SK-N-MC (cell line): ENCODE measurements at regions not wholly inside any gene's neighbourhood (a gene's known extent, or its start where the extent isn't known, plus 50 kb on each side); places are given as distances from the start of the nearest gene placed in this dataset.

Experiments used
- EZH2 ChIP-seq: fragments of 200-600 bp; sonication (generic); IDR thresholded peaks from one replicate; pipeline ENCODE4 v1.6.1; 2017; ENCODE audit warnings: antibody characterized with exemption
- FOXP2 ChIP-seq: optimal IDR thresholded peaks from 2 replicates; pipeline ENCODE3; 2011; ENCODE audit warnings: mild to moderate bottlenecking, moderate library complexity; ENCODE audit not compliant: insufficient read depth; ENCODE audit errors: extremely low read length, control extremely low read depth
- POLR2AphosphoS5 ChIP-seq: IDR thresholded peaks from 2 replicates; pipeline ENCODE4 v1.6.1; 2012; ENCODE audit warnings: mild to moderate bottlenecking, low read depth, low read length, borderline replicate concordance

- TF ChIP-seq POLR2AphosphoS5 (no peak), EZH2 (no peak), FOXP2 (no peak)
These were observed 970.6 kb downstream of the DIPK2A start for GRCh38 chr3:144942093-144942837.
